IMR-90 (cell line): ENCODE measurements at regions not wholly inside any gene's neighbourhood (a gene's known extent, or its start where the extent isn't known, plus 50 kb on each side); places are given as distances from the start of the nearest gene placed in this dataset.

Experiments used
- ATAC-seq: fragments of 200-7000 bp; cut with Tn5 transposase; 2 replicates; pipeline ENCODE4 v1.9.1; 2020; ENCODE audit warnings: low read depth, mild to moderate bottlenecking, moderate library complexity
- BruUV-seq: library from RNA; stranded (reverse); fragments of 400-500 nt; replicated peaks from 2 replicates; lab custom pipeline; 2021; lab: Mats Ljungman, UMichigan
- CTCF ChIA-PET: fragments of 300-600 bp; formaldehyde crosslinking; extraction: SDS; loops from one replicate; lab custom pipeline; 2021; ENCODE audit warnings: antibody characterized with exemption; lab: Yijun Ruan, JAX
- POLR2A ChIA-PET: fragments of 300-600 bp; sonication (Branson Sonifier 250); formaldehyde crosslinking; loops from one replicate; lab custom pipeline; 2022; ENCODE audit warnings: antibody characterized with exemption; ENCODE audit not compliant: unreplicated experiment; lab: Charles Lee
- DNase-seq: peaks from one replicate; pipeline ENCODE4 v3.0.0; 2013
- H2AFZ ChIP-seq: replicated peaks from 2 replicates; pipeline ENCODE3; 2013; ENCODE audit warnings: low read length, mild to moderate bottlenecking; ENCODE audit not compliant: poor library complexity
- H2AK5ac ChIP-seq: 2 replicates; pipeline ENCODE4 v1.6.1; 2013; ENCODE audit warnings: low read depth, low read length, inconsistent platforms
- H2AK9ac ChIP-seq: replicated peaks from 2 replicates; pipeline ENCODE3; 2013; ENCODE audit warnings: mild to moderate bottlenecking, low read depth, low read length, moderate library complexity; ENCODE audit not compliant: poor library complexity
- H2BK120ac ChIP-seq: 2 replicates; pipeline ENCODE4 v1.6.1; 2013; ENCODE audit warnings: low read depth, low read length, inconsistent platforms
- H2BK15ac ChIP-seq: 3 replicates; pipeline ENCODE4 v1.6.1; 2013; ENCODE audit warnings: low read depth, low read length, inconsistent platforms
- H2BK20ac ChIP-seq: 2 replicates; pipeline ENCODE4 v1.6.1; 2013; ENCODE audit warnings: low read depth, mild to moderate bottlenecking, inconsistent platforms, low read length, moderate library complexity
- H2BK5ac ChIP-seq: 2 replicates; pipeline ENCODE4 v1.6.1; 2013; ENCODE audit warnings: mild to moderate bottlenecking, low read depth, low read length, inconsistent platforms; ENCODE audit not compliant: poor library complexity, severe bottlenecking
- H3K14ac ChIP-seq: replicated peaks from 2 replicates; pipeline ENCODE4 v1.6.1; 2013; ENCODE audit warnings: low read depth, low read length, inconsistent platforms
- H3K18ac ChIP-seq: 2 replicates; pipeline ENCODE4 v1.6.1; 2013; ENCODE audit warnings: low read depth, low read length, control low read depth
- H3K23ac ChIP-seq: 2 replicates; pipeline ENCODE4 v1.6.1; 2013; ENCODE audit warnings: low read depth, low read length, inconsistent platforms
- H3K27ac ChIP-seq: 2 replicates; pipeline ENCODE4 v1.5.1; 2013; ENCODE audit warnings: mild to moderate bottlenecking, control low read depth, low read length; ENCODE audit not compliant: insufficient read depth
- H3K27me3 ChIP-seq: 2 replicates; pipeline ENCODE4 v1.6.1; 2013; ENCODE audit warnings: low read length; ENCODE audit not compliant: control insufficient read depth, insufficient read depth
- H3K36me3 ChIP-seq: 2 replicates; pipeline ENCODE4 v1.6.1; 2013; ENCODE audit warnings: low read length, mixed read lengths; ENCODE audit not compliant: control insufficient read depth, insufficient read depth
- H3K4ac ChIP-seq: 2 replicates; pipeline ENCODE4 v1.6.1; 2013; ENCODE audit warnings: low read depth, low read length, inconsistent platforms
- H3K4me1 ChIP-seq: 2 replicates; pipeline ENCODE4 v1.6.1; 2013; ENCODE audit warnings: low read length, mixed read lengths; ENCODE audit not compliant: control insufficient read depth, insufficient read depth
- H3K4me2 ChIP-seq: 2 replicates; pipeline ENCODE4 v1.6.1; 2013; ENCODE audit warnings: low read depth, mild to moderate bottlenecking, control low read depth, low read length, moderate library complexity
- H3K4me3 ChIP-seq: 2 replicates; pipeline ENCODE4 v1.5.1; 2013; ENCODE audit warnings: low read depth, mild to moderate bottlenecking, control low read depth, low read length, moderate library complexity; ENCODE audit not compliant: insufficient read depth
- H3K56ac ChIP-seq: 2 replicates; pipeline ENCODE4 v1.6.1; 2013; ENCODE audit warnings: low read length, inconsistent platforms; ENCODE audit not compliant: insufficient read depth; ENCODE audit errors: extremely low read depth
- H3K79me1 ChIP-seq, 2 experiments: 2 replicates each; pipeline ENCODE4 v1.6.1; 2013; ENCODE audit warnings: low read length in 2 of 2, inconsistent platforms in 1 of 2, low read depth in 1 of 2
- H3K9ac ChIP-seq: 2 replicates; pipeline ENCODE4 v1.6.1; 2013; ENCODE audit warnings: low read depth, low read length, control low read depth
- H3K9me1 ChIP-seq: 2 replicates; pipeline ENCODE4 v1.6.1; 2013; ENCODE audit warnings: low read length, inconsistent platforms; ENCODE audit not compliant: insufficient read depth
- H3K9me3 ChIP-seq: 2 replicates; pipeline ENCODE4 v1.6.1; 2013; ENCODE audit warnings: low read length; ENCODE audit not compliant: control insufficient read depth, insufficient read depth
- H4K20me1 ChIP-seq: 2 replicates; pipeline ENCODE4 v1.6.1; 2013; ENCODE audit warnings: low read length, inconsistent platforms; ENCODE audit not compliant: insufficient read depth
- H4K5ac ChIP-seq: 2 replicates; pipeline ENCODE4 v1.6.1; 2013; ENCODE audit warnings: mild to moderate bottlenecking, low read depth, low read length, control low read depth
- H4K8ac ChIP-seq, 2 experiments: 2 replicates each; pipeline ENCODE4 v1.6.1; 2013; ENCODE audit warnings: low read depth in 2 of 2, low read length in 2 of 2, control low read depth in 1 of 2, inconsistent platforms in 1 of 2
- H4K91ac ChIP-seq: 2 replicates; pipeline ENCODE4 v1.6.1; 2013; ENCODE audit warnings: low read depth, low read length, inconsistent platforms; ENCODE audit not compliant: insufficient read depth
- BHLHE40 ChIP-seq: fragments of 150-350 bp; IDR thresholded peaks from 2 replicates; pipeline ENCODE4 v1.6.1; 2016; ENCODE audit warnings: mild to moderate bottlenecking, low read depth, low read length
- CEBPB ChIP-seq: IDR thresholded peaks from 2 replicates; pipeline ENCODE4 v1.6.1; 2012; ENCODE audit warnings: low read depth, low read length, improper control_type of control experiment
- CHD1 ChIP-seq: IDR thresholded peaks from 2 replicates; pipeline ENCODE4 v1.6.1; 2012; ENCODE audit warnings: low read depth, low read length, improper control_type of control experiment
- CTCF ChIP-seq: conservative IDR thresholded peaks from 2 replicates; pipeline ENCODE4 v1.5.1; 2012; ENCODE audit warnings: mild to moderate bottlenecking, low read depth, low read length, improper control_type of control experiment
- ELK1 ChIP-seq: fragments of 150-350 bp; IDR thresholded peaks from 2 replicates; pipeline ENCODE4 v1.6.1; 2016; ENCODE audit warnings: low read depth, mild to moderate bottlenecking, low read length, moderate library complexity, borderline replicate concordance
- FOS ChIP-seq: fragments of 150-350 bp; IDR thresholded peaks from 2 replicates; pipeline ENCODE4 v1.6.1; 2016; ENCODE audit warnings: low read depth, low read length
- MAFK ChIP-seq: IDR thresholded peaks from 2 replicates; pipeline ENCODE4 v1.6.1; 2012; ENCODE audit warnings: low read depth, low read length, improper control_type of control experiment
- MAZ ChIP-seq: IDR thresholded peaks from 2 replicates; pipeline ENCODE4 v1.6.1; 2012; ENCODE audit warnings: low read depth, mild to moderate bottlenecking, low read length, improper control_type of control experiment, moderate library complexity, borderline replicate concordance
- MXI1 ChIP-seq: IDR thresholded peaks from 2 replicates; pipeline ENCODE4 v1.6.1; 2012; ENCODE audit warnings: low read depth, mild to moderate bottlenecking, low read length, moderate library complexity, borderline replicate concordance
- NFE2L2 ChIP-seq: fragments of 150-350 bp; IDR thresholded peaks from 2 replicates; pipeline ENCODE4 v1.6.1; 2016; ENCODE audit warnings: low read depth, mild to moderate bottlenecking, low read length
- POLR2A ChIP-seq: IDR thresholded peaks from 2 replicates; pipeline ENCODE4 v1.6.1; 2012; ENCODE audit warnings: mild to moderate bottlenecking, low read depth, low read length
- RAD21 ChIP-seq: IDR thresholded peaks from 2 replicates; pipeline ENCODE4 v1.6.1; 2012; ENCODE audit warnings: low read length, improper control_type of control experiment
- RCOR1 ChIP-seq: IDR thresholded peaks from 2 replicates; pipeline ENCODE4 v1.6.1; 2012; ENCODE audit warnings: mild to moderate bottlenecking, low read length, improper control_type of control experiment; ENCODE audit not compliant: insufficient replicate concordance
- RFX5 ChIP-seq: IDR thresholded peaks from 2 replicates; pipeline ENCODE4 v1.8.0; 2012; ENCODE audit warnings: low read depth, mild to moderate bottlenecking, low read length, moderate library complexity
- SMC3 ChIP-seq: fragments of 150-350 bp; IDR thresholded peaks from 2 replicates; pipeline ENCODE4 v1.6.1; 2016; ENCODE audit warnings: low read depth, mild to moderate bottlenecking, antibody characterized with exemption, low read length, moderate library complexity
- USF2 ChIP-seq: fragments of 150-350 bp; IDR thresholded peaks from 2 replicates; pipeline ENCODE4 v1.6.1; 2017; ENCODE audit warnings: mild to moderate bottlenecking, antibody characterized with exemption, low read length, low read depth
- WGBS, 2 experiments: methylation state at CpG; one replicate each; pipeline versions ENCODE4 v1.1.5 to v1.1.7; 2013; ENCODE audit warnings: missing lambda C conversion rate in 2 of 2; ENCODE audit not compliant: insufficient read length in 1 of 2; ENCODE audit errors: extremely low coverage in 2 of 2; 5-methylcytosine and 5-hydroxymethylcytosine counted together
- dilution Hi-C: fragments of 300-500 bp; cut with HindIII; formaldehyde crosslinking; loops from one replicate; pipeline ENCODE4 v1.14.3; 2018; ENCODE audit warnings: low sequenced_read_pairs; ENCODE audit not compliant: unreplicated experiment
- in situ Hi-C: fragments of 300-500 bp; cut with MboI; formaldehyde crosslinking; loops from 3 replicates; pipeline ENCODE4 v1.14.3; 2019; ENCODE audit warnings: low sequenced_read_pairs, inconsistent platforms, mixed read lengths
- intact Hi-C: fragments of 100-400 bp; cut with micrococcal nuclease; formaldehyde crosslinking; loops from 2 replicates; pipeline ENCODE4 v1.10.0; 2022

GRCh38 chr13:59546178-59546577 lies 617.5 kb downstream of the DIAPH3 start:
- in situ Hi-C loops (no loop called here), intact Hi-C loops (no loop called here), dilution Hi-C loops (no loop called here)
- no peak overlapping the region for H4K91ac ChIP-seq
- no peak overlapping the region for H3K56ac ChIP-seq
- H4K8ac ChIP-seq = no peak overlapping the region
- H3K4me1 ChIP-seq = no peaks in the 10 kb centered on the region
- no peak overlapping the region for H4K5ac ChIP-seq
- POLR2A ChIA-PET = no interaction called here
- no peak overlapping the region for H2BK20ac ChIP-seq
- no peak overlapping the region for H2AK5ac ChIP-seq
- TF ChIP-seq RAD21 (no peak), MXI1 (no peak), POLR2A (no peak), MAFK (no peak), CEBPB (no peak), CTCF (no peak), RCOR1 (no peak), CHD1 (no peak), BHLHE40 (no peak), MAZ (no peak), SMC3 (no peak), RFX5 (no peak), USF2 (no peak), NFE2L2 (no peak), FOS (no peak), ELK1 (no peak)
- H3K14ac ChIP-seq = no peak overlapping the region
- H2AK9ac ChIP-seq = no peak overlapping the region
- H3K18ac ChIP-seq = no peak overlapping the region
- no peaks in the 10 kb centered on the region for H3K9me1 ChIP-seq
- CTCF ChIA-PET = no interaction called here
- H3K27ac ChIP-seq = no peak overlapping the region
- H2BK120ac ChIP-seq = no peak overlapping the region
- no peak overlapping the region for H3K4ac ChIP-seq
- H3K23ac ChIP-seq = no peak overlapping the region
- no peak overlapping the region for H3K9ac ChIP-seq
- no peaks in the 10 kb centered on the region for H3K36me3 ChIP-seq
- no peaks in the 10 kb centered on the region for H3K9me3 ChIP-seq
- H2AFZ ChIP-seq = no peak overlapping the region
- ATAC-seq (no peak), DNase-seq (no peak)
- no peak overlapping the region for H3K4me3 ChIP-seq
- H2BK5ac ChIP-seq = no peak overlapping the region
- no peak overlapping the region for H3K4me2 ChIP-seq
- H3K79me1 ChIP-seq = no peaks in the 10 kb centered on the region
- BruUV-seq = no TSS peak
- H3K27me3 ChIP-seq = no peaks in the 10 kb centered on the region; the same call in 1 of the 2 replicates
- no CpG with 5 or more reads among the region's 1 CpG for WGBS, 2 experiments
- H4K20me1 ChIP-seq = no peaks in the 10 kb centered on the region
- no peak overlapping the region for H2BK15ac ChIP-seq
